Fibroblast of villous mesenchyme (primary cell): ENCODE measurements at regions not wholly inside any gene's neighbourhood (a gene's known extent, or its start where the extent isn't known, plus 50 kb on each side); places are given as distances from the start of the nearest gene placed in this dataset.

Experiments used
- DNase-seq: peaks from one replicate; pipeline ENCODE4 v3.0.0-alpha.2; 2010; ENCODE audit warnings: low read depth
- H3K4me3 ChIP-seq: 2 replicates; pipeline ENCODE4 v1.5.1; 2011; ENCODE audit warnings: low read depth, mild to moderate bottlenecking, low read length
- TF ChIP-seq, protein P1 (sequence below): IDR thresholded peaks from 2 replicates; pipeline ENCODE4 v1.5.1; 2012; ENCODE audit warnings: low read depth, mild to moderate bottlenecking, low read length; ENCODE audit not compliant: insufficient read depth

DNA sequence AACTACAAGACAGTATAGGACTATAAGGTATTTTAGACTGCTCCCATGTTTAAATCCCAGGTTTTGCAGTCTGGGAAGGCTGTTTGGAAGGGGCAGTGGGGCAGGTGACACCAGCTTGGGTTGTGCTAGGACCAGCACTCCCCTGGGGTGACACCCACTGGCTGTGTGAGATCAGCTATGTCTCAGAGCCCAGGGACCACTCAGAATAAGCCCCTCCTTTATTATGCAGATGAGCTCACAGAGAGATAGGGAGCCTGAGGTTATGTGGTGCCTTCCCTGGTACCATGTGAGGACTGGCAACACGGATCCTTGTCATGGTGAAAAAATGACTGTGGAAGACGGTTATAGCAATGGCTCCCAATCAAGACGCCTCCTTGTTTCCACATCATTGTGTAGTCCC is 71.0 kb downstream of the NENF start:
- no peak overlapping the region for H3K4me3 ChIP-seq
- no peak for DNase-seq
- TF ChIP-seq, protein P1, sequence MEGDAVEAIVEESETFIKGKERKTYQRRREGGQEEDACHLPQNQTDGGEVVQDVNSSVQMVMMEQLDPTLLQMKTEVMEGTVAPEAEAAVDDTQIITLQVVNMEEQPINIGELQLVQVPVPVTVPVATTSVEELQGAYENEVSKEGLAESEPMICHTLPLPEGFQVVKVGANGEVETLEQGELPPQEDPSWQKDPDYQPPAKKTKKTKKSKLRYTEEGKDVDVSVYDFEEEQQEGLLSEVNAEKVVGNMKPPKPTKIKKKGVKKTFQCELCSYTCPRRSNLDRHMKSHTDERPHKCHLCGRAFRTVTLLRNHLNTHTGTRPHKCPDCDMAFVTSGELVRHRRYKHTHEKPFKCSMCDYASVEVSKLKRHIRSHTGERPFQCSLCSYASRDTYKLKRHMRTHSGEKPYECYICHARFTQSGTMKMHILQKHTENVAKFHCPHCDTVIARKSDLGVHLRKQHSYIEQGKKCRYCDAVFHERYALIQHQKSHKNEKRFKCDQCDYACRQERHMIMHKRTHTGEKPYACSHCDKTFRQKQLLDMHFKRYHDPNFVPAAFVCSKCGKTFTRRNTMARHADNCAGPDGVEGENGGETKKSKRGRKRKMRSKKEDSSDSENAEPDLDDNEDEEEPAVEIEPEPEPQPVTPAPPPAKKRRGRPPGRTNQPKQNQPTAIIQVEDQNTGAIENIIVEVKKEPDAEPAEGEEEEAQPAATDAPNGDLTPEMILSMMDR: no peak

DNA sequence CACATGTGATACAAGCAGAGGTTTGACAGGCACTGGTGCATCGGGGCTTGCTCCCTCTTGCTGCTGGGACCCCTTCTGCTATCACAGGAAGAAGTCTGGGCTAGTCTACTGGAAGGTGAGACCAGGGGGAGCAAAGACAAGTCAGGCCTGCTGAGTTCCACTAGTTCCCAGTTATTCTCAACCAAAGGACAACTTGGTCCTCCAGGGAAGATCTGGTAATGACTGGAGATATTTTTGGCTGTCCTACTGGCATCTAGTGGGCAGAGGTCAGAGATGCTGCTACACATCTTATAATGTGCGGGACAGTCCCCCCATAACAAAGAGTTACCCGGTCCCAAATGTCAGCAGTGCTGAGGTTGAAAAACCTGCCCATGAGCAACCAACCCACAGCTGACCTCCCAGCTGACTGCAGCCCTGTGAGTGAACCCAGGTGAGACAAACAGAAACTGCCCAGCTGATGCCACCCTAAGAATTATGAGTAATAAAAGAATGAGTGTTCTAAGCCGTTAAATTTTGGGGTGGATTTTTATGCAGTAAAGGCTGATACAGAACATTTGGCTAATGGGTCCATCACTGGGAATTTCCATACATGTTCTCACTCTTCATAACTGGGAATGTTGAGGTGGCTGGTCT is 71.6 kb downstream of the NENF start:
- TF ChIP-seq, protein P1: no peak
- H3K4me3 ChIP-seq: no peak overlapping the region
- DNase-seq: no peak

DNA sequence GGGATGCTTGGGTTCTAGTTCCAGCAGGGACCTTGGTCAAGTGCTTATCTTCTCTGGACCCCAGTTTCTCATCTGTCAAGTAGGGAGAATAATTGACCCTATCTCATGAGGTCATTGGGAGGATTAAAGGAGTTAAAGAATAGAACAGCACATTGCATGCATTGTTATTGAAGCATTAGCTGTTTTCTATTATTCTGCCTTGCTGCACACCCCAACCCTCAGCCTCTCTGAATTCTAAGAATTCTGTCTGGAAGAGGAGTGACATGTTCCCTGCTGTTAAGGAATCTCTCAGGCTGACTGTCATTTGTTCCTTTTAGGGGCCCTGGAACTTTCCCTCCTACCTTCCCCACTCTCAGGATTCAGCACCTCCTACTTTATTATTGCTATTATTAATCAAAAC is 73.9 kb downstream of the NENF start:
- no peak for DNase-seq
- TF ChIP-seq, protein P1: no peak
- no peak overlapping the region for H3K4me3 ChIP-seq

DNA sequence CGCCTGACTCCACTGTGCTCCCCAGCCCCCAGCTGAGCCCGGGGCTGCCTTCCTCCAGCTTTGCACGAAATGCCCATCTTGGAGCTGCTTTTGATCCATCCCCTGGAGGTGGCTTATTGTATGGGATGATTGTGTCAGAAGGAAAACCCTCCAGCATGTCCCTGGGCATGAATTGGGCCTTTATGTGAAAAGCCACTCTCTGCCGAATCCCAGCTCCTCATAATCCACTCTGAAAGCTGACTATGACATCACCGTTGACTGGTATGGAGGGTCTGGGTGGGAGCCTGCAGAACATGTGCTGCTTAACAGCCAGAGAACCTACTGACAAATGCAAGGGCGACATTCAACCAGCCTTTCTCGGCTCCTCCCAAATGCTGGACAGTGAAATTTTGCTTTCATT is 74.6 kb downstream of the NENF start:
- H3K4me3 ChIP-seq: no peak overlapping the region
- TF ChIP-seq, protein P1: no peak
- no peak for DNase-seq

DNA sequence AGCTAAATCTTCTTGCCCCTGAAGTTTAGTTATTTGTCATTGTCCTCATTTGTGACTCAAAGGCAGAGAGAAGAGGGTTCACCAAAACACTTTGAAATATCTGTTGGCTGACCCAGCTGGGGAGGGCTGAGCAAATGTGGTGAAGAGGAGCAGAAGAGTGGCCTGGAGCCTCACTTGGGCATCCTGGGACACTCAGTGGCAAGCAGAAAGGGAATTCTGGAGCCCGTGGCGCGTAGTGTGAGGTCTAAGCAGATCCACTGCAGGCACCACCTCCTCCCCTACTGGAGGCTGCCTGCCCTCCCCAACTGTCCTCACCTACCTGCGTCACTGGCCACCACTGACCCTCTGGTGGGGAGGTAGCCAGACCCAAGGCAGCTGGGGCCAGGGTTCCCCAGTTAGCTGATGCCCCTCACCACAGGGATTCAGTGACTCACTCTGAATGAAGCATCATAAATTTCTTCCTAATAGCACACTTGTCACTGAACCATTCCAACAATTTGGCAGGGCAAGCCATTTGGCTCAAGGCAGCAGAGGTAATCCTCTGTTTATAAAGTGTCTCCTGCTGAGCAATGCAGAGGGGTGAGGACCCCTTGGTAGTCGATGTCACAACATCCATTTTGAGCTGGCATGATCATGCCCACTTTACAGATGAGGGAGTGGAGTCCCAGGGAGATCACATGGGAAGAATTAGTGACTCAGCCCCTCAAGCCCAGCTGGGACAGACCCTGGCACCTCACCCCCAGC is 80.3 kb downstream of the NENF start:
- DNase-seq: peak; percentile 7
- TF ChIP-seq, protein P1: no peak
- no peak overlapping the region for H3K4me3 ChIP-seq

DNA sequence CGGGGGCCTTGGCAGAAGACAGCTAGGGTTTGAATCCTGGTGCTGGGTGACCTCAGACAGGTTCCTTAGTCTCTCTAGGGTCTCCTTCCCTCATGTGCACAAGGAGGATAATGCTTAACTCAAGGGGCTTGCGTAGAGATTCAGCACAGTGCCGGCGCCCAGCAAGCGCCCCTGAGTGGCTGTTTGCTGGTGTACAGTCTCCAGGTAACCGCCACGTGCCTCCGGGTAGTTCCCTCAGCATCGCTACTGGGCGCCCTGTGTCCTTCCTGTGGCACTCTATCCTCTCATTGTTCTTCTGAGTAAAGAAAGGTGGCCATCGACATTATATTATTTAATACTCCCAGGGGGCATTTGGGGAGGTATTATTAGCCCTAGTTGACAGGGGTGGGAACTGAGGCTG is 80.9 kb downstream of the NENF start:
- H3K4me3 ChIP-seq: no peak overlapping the region
- TF ChIP-seq, protein P1: no peak
- DNase-seq: no peak
